ENCODE measurements at regions not wholly inside any gene's neighbourhood (a gene's known extent, or its start where the extent isn't known, plus 50 kb on each side); places are given as distances from the start of the nearest gene placed in this dataset.

DNA sequence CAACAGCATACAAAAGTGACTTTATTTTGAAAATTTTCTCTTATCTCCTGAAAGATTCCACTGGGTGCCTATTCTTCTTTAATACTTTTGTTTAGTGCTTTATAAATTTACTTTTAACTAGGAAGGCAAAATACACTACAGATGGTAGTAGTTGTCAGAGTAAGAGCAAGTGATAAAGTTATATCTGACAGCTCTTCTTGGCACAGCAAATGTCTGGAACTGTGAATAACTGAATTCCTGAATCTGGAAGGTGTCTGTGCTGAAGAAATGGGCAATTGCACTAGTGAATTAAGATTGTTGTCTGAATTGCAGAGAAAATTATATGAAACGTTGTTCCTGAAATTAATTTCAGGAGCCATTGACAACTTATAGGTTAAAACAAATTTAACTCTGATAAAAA is 213.8 kb upstream of the CBLB start:
- TF ChIP-seq, protein P1, sequence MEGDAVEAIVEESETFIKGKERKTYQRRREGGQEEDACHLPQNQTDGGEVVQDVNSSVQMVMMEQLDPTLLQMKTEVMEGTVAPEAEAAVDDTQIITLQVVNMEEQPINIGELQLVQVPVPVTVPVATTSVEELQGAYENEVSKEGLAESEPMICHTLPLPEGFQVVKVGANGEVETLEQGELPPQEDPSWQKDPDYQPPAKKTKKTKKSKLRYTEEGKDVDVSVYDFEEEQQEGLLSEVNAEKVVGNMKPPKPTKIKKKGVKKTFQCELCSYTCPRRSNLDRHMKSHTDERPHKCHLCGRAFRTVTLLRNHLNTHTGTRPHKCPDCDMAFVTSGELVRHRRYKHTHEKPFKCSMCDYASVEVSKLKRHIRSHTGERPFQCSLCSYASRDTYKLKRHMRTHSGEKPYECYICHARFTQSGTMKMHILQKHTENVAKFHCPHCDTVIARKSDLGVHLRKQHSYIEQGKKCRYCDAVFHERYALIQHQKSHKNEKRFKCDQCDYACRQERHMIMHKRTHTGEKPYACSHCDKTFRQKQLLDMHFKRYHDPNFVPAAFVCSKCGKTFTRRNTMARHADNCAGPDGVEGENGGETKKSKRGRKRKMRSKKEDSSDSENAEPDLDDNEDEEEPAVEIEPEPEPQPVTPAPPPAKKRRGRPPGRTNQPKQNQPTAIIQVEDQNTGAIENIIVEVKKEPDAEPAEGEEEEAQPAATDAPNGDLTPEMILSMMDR (IDR thresholded peaks at IDR 0.05), result no peak
- TF ChIP-seq ZFX (IDR thresholded peaks at IDR 0.05; ENCODE audit: borderline replicate concordance), result no peak
- no peak overlapping the region for H3K27ac ChIP-seq

- no peak for TF ChIP-seq ZFX (IDR thresholded peaks at IDR 0.05; ENCODE audit: borderline replicate concordance)
- TF ChIP-seq, protein P1 (IDR thresholded peaks at IDR 0.05), result no peak
- H3K27ac ChIP-seq, result no peak overlapping the region
These were observed 214.4 kb upstream of the CBLB start for GRCh38 chr3:106083207-106083606.

- TF ChIP-seq ZFX (IDR thresholded peaks at IDR 0.05; ENCODE audit: borderline replicate concordance), result no peak
- TF ChIP-seq, protein P1 (IDR thresholded peaks at IDR 0.05), result no peak
- no peak overlapping the region for H3K27ac ChIP-seq
These were observed 215.0 kb upstream of the CBLB start for GRCh38 chr3:106083854-106084253.

DNA sequence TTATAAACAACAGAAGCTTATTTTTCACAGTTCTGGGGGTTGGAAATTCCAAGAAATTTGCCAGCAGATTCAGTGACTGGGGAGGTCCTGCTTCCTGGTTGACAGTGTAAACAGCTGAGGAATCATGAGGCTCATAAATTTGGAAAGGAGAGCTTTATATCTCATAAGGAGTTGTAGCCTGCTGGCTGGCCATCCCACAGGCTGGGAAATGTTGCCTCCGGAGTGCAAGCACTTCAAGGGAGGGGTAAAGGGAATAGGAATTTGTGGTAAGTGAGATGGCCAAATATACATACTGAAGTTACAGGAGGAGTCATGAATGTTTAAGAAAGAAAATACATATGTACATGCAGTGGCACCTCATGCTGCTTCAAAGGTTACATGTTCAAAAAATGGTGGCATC is 217.2 kb upstream of the CBLB start:
- no peak overlapping the region for H3K27ac ChIP-seq
- TF ChIP-seq, protein P1 (IDR thresholded peaks at IDR 0.05), result no peak

GRCh38 chr3:106086636-106087035 is 217.8 kb upstream of the CBLB start:
- H3K27ac ChIP-seq, result no peak overlapping the region
- TF ChIP-seq ZFX (IDR thresholded peaks at IDR 0.05; ENCODE audit: borderline replicate concordance), result no peak
- TF ChIP-seq, protein P1 (IDR thresholded peaks at IDR 0.05), result no peak

DNA sequence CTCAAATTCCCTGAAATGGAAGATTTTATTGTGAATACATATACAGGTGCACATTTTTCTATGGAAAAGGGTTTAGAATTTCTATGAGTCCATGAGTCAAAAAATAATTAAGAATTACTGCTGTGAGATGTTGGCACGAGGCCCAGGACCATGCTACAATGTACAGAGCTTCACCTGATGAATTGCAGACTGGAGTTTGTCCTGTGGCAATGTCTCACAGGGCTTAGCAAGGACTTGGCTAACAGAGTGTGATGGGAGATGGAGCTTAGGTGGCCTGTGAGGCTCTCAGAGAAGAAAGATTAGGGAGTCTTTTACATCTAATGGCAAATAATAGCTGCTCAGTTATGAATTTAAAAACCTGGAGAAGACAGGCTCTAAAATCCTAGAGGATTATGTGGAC is 219.5 kb upstream of the CBLB start:
- no peak for TF ChIP-seq ZFX (IDR thresholded peaks at IDR 0.05; ENCODE audit: borderline replicate concordance)
- TF ChIP-seq, protein P1 (IDR thresholded peaks at IDR 0.05), result no peak
- H3K27ac ChIP-seq, result no peak overlapping the region

GRCh38 chr3:106088899-106089298 is 220.1 kb upstream of the CBLB start:
- H3K27ac ChIP-seq, result no peak overlapping the region
- no peak for TF ChIP-seq ZFX (IDR thresholded peaks at IDR 0.05; ENCODE audit: borderline replicate concordance)

GRCh38 chr3:106089806-106090205 is 221.0 kb upstream of the CBLB start:
- TF ChIP-seq ZFX (IDR thresholded peaks at IDR 0.05; ENCODE audit: borderline replicate concordance), result no peak
- TF ChIP-seq, protein P1 (IDR thresholded peaks at IDR 0.05), result no peak
- no peak overlapping the region for H3K27ac ChIP-seq

All from 22Rv1 (cell line).